ENCODE measurements at regions not wholly inside any gene's neighbourhood (a gene's known extent, or its start where the extent isn't known, plus 50 kb on each side); places are given as distances from the start of the nearest gene placed in this dataset.

- TF ChIP-seq POLR2A (IDR thresholded peaks at IDR 0.05) (no peak), CTCF (IDR thresholded peaks at IDR 0.05 in 8 of 11, conservative IDR thresholded peaks at IDR 0.05 in 3 of 11) (no peak), POLR2AphosphoS5 (IDR thresholded peaks at IDR 0.05) (no peak)
- H3K9me3 ChIP-seq, result peaks cover 0 to 20% (median 11%) of the 10 kb centered on the region in 8 donors
- intact Hi-C loops (cut with DNase I; ENCODE audit: low total_unique reads), result no loop called here
- no peak for DNase-seq
- H3K27me3 ChIP-seq (replicated peaks in 1 of 7), result no peaks in the 10 kb centered on the region
- 19 to 45% (median 27%) methylated on average over 2 of the region's 2 CpGs for WGBS, 5 donors
- no peaks in the 10 kb centered on the region for H3K4me1 ChIP-seq
- no peak overlapping the region for H3K27ac ChIP-seq
- H3K4me3 ChIP-seq, result no peak overlapping the region
- no peaks in the 10 kb centered on the region for H3K36me3 ChIP-seq
Measured at GRCh38 chr6:153442096-153442495, 311.0 kb upstream of the RGS17 start.

- Histone ChIP-seq H3K36me3 (no peaks in the 10 kb centered on the region), H3K9me3 (peaks cover 0 to 4% (median 0%) of the 10 kb centered on the region in 8 donors), H3K4me1 (no peaks in the 10 kb centered on the region), H3K4me3 (no peak overlapping the region), H3K27me3 (replicated peaks in 1 of 7) (no peaks in the 10 kb centered on the region), H3K27ac (no peak overlapping the region)
- 21 to 27% (median 26%) methylated on average over 3 of the region's 3 CpGs for WGBS, 5 donors
- TF ChIP-seq CTCF (IDR thresholded peaks at IDR 0.05 in 8 of 11, conservative IDR thresholded peaks at IDR 0.05 in 3 of 11) (no peak), POLR2A (IDR thresholded peaks at IDR 0.05) (no peak)
- no peak for DNase-seq
- intact Hi-C loops (cut with DNase I; ENCODE audit: low total_unique reads), result no loop called here
Measured at GRCh38 chr6:153437193-153437592, 306.1 kb upstream of the RGS17 start.

- H3K4me1 ChIP-seq, result no peaks in the 10 kb centered on the region
- H3K27me3 ChIP-seq (replicated peaks in 1 of 7), result no peaks in the 10 kb centered on the region
- no peaks in the 10 kb centered on the region for H3K36me3 ChIP-seq
- WGBS, 5 donors, result 45 to 61% (median 56%) methylated on average over 5 of the region's 5 CpGs
- H3K9me3 ChIP-seq, result peaks cover 0 to 6% (median 0%) of the 10 kb centered on the region in 8 donors
- intact Hi-C loops (cut with DNase I; ENCODE audit: low total_unique reads), result no loop called here
- H3K4me3 ChIP-seq, result no peak overlapping the region
- H3K27ac ChIP-seq, result no peak overlapping the region
- TF ChIP-seq POLR2AphosphoS5 (IDR thresholded peaks at IDR 0.05) (no peak), POLR2A (IDR thresholded peaks at IDR 0.05) (no peak), CTCF (IDR thresholded peaks at IDR 0.05 in 8 of 11, conservative IDR thresholded peaks at IDR 0.05 in 3 of 11) (no peak)
- no peak for DNase-seq
Measured at GRCh38 chr6:153436351-153436750, 305.3 kb upstream of the RGS17 start.

- intact Hi-C loops (cut with DNase I; ENCODE audit: low total_unique reads), result no loop called here
- peaks cover 0 to 6% (median 0%) of the 10 kb centered on the region in 8 donors for H3K9me3 ChIP-seq
- no peaks in the 10 kb centered on the region for H3K27me3 ChIP-seq (replicated peaks in 1 of 7)
- H3K4me3 ChIP-seq, result no peak overlapping the region
- H3K36me3 ChIP-seq, result no peaks in the 10 kb centered on the region
- DNase-seq, result no peak
- H3K4me1 ChIP-seq, result no peaks in the 10 kb centered on the region
- H3K27ac ChIP-seq, result no peak overlapping the region
- TF ChIP-seq POLR2AphosphoS5 (IDR thresholded peaks at IDR 0.05) (no peak), CTCF (IDR thresholded peaks at IDR 0.05 in 8 of 11, conservative IDR thresholded peaks at IDR 0.05 in 3 of 11) (no peak), POLR2A (IDR thresholded peaks at IDR 0.05) (no peak)
Measured at GRCh38 chr6:153435787-153436186, 304.7 kb upstream of the RGS17 start.
